ENCODE measurements at regions not wholly inside any gene's neighbourhood (a gene's known extent, or its start where the extent isn't known, plus 50 kb on each side); places are given as distances from the start of the nearest gene placed in this dataset.

DNA sequence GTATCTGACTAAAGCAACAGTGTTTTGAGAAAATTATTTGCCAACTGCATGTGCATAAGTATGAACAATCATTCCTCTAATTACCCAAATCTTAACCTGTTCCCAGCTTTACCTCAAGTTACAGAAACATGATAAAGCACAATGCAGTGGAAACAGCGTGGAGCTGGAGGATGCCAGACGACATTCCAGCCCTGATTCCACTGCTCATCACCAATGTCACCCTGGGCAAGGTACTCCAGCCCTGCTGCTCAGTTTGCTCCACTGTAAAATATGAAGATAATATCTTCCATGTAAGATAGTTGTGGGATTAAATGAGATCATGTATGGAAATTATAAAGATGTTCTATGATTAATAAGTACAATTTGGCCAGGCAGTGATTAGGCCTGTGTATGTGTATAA is 50.4 kb upstream of the ODAD2 start:
- no peaks in the 10 kb centered on the region for H3K27me3 ChIP-seq (ENCODE audit: control insufficient read depth, insufficient read depth, low read length)
- TF ChIP-seq, protein P1, sequence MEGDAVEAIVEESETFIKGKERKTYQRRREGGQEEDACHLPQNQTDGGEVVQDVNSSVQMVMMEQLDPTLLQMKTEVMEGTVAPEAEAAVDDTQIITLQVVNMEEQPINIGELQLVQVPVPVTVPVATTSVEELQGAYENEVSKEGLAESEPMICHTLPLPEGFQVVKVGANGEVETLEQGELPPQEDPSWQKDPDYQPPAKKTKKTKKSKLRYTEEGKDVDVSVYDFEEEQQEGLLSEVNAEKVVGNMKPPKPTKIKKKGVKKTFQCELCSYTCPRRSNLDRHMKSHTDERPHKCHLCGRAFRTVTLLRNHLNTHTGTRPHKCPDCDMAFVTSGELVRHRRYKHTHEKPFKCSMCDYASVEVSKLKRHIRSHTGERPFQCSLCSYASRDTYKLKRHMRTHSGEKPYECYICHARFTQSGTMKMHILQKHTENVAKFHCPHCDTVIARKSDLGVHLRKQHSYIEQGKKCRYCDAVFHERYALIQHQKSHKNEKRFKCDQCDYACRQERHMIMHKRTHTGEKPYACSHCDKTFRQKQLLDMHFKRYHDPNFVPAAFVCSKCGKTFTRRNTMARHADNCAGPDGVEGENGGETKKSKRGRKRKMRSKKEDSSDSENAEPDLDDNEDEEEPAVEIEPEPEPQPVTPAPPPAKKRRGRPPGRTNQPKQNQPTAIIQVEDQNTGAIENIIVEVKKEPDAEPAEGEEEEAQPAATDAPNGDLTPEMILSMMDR (IDR thresholded peaks at IDR 0.05; ENCODE audit: insufficient read depth, low read length, poor library complexity, severe bottlenecking) = no peak
- no peak for DNase-seq (ENCODE audit: low read depth)
- no peak overlapping the region for H3K4me3 ChIP-seq (ENCODE audit: low read depth, low read length)
- no peaks in the 10 kb centered on the region for H3K36me3 ChIP-seq (ENCODE audit: control insufficient read depth, insufficient read depth, low read length)

All from kidney epithelial cell (primary cell).